ENCODE measurements at regions not wholly inside any gene's neighbourhood (a gene's known extent, or its start where the extent isn't known, plus 50 kb on each side); places are given as distances from the start of the nearest gene placed in this dataset.
A peak's percentile ranks its signal among the peaks of the same experiment; 100 is the strongest.

- Histone ChIP-seq H3K23ac (ENCODE audit: low read length) (no peak overlapping the region), H3K4ac (ENCODE audit: low read depth, low read length) (no peak overlapping the region), H4K91ac (ENCODE audit: low read depth, low read length) (no peak overlapping the region), H3K4me3 (ENCODE audit: low read depth, low read length) (no peak overlapping the region), H3K27me3 (ENCODE audit: insufficient read depth, low read length) (no peaks in the 10 kb centered on the region), H4K8ac (ENCODE audit: low read depth, low read length) (no peak overlapping the region), H3K27ac (ENCODE audit: low read depth, low read length) (no peak overlapping the region), H4K12ac (ENCODE audit: low read depth, low read length) (no peak overlapping the region), H3K79me2 (ENCODE audit: control insufficient read depth, insufficient read depth, low read length, poor library complexity) (no peaks in the 10 kb centered on the region), H3K14ac (ENCODE audit: low read length) (no peak overlapping the region), H2BK12ac (ENCODE audit: low read length) (no peak overlapping the region), H2AK5ac (ENCODE audit: low read length) (no peak overlapping the region), H3K4me2 (ENCODE audit: low read length) (no peak overlapping the region), H2BK5ac (ENCODE audit: low read depth, low read length, poor library complexity) (no peak overlapping the region), H3K9ac (ENCODE audit: low read length) (no peak overlapping the region), H3K18ac (ENCODE audit: low read length) (no peak overlapping the region), H3K9me3 (ENCODE audit: insufficient read depth, low read depth, low read length) (no peaks in the 10 kb centered on the region), H3K79me1 (ENCODE audit: low read length) (no peaks in the 10 kb centered on the region), H2AFZ (ENCODE audit: insufficient read depth, low read length, poor library complexity) (no peak overlapping the region), H3K4me1 (ENCODE audit: control insufficient read depth in 1 of 2, insufficient read depth in 2 of 2, low read length in 2 of 2) (peaks cover 0 to 3% of the 10 kb centered on the region in 2 experiments), H2BK120ac (ENCODE audit: insufficient read depth, low read length, poor library complexity) (no peak overlapping the region), H3K36me3 (ENCODE audit: control insufficient read depth in 1 of 2, insufficient read depth in 2 of 2, low read length in 2 of 2) (no peaks in the 10 kb centered on the region)
- no peak for DNase-seq
- WGBS (ENCODE audit: extremely low coverage, insufficient coverage, insufficient read length) = no CpG with 5 or more reads among the region's 3 CpGs
These were observed 202.0 kb upstream of the NRP1 start for GRCh38 chr10:33536508-33536907.

- no peaks in the 10 kb centered on the region for H3K9me3 ChIP-seq (ENCODE audit: insufficient read depth, low read depth, low read length)
- H3K9ac ChIP-seq (ENCODE audit: low read length) = no peak overlapping the region
- H2BK5ac ChIP-seq (ENCODE audit: low read depth, low read length, poor library complexity) = no peak overlapping the region
- H3K79me2 ChIP-seq (ENCODE audit: control insufficient read depth, insufficient read depth, low read length, poor library complexity) = no peaks in the 10 kb centered on the region
- H3K23ac ChIP-seq (ENCODE audit: low read length) = no peak overlapping the region
- peaks cover 0 to 3% of the 10 kb centered on the region in 2 experiments for H3K4me1 ChIP-seq (ENCODE audit: control insufficient read depth in 1 of 2, insufficient read depth in 2 of 2, low read length in 2 of 2)
- no peaks in the 10 kb centered on the region for H3K79me1 ChIP-seq (ENCODE audit: low read length)
- H4K8ac ChIP-seq (ENCODE audit: low read depth, low read length) = no peak overlapping the region
- no peak overlapping the region for H3K4ac ChIP-seq (ENCODE audit: low read depth, low read length)
- no peak overlapping the region for H2BK12ac ChIP-seq (ENCODE audit: low read length)
- H3K36me3 ChIP-seq (ENCODE audit: control insufficient read depth in 1 of 2, insufficient read depth in 2 of 2, low read length in 2 of 2) = no peaks in the 10 kb centered on the region
- H3K27me3 ChIP-seq (ENCODE audit: insufficient read depth, low read length) = no peaks in the 10 kb centered on the region
- no peak overlapping the region for H3K4me2 ChIP-seq (ENCODE audit: low read length)
- H4K91ac ChIP-seq (ENCODE audit: low read depth, low read length) = no peak overlapping the region
- H4K12ac ChIP-seq (ENCODE audit: low read depth, low read length) = no peak overlapping the region
- H3K27ac ChIP-seq (ENCODE audit: low read depth, low read length) = no peak overlapping the region
- H3K14ac ChIP-seq (ENCODE audit: low read length) = no peak overlapping the region
- H2AFZ ChIP-seq (ENCODE audit: insufficient read depth, low read length, poor library complexity) = no peak overlapping the region
- H3K4me3 ChIP-seq (ENCODE audit: low read depth, low read length) = no peak overlapping the region
- no peak overlapping the region for H2AK5ac ChIP-seq (ENCODE audit: low read length)
- H2BK120ac ChIP-seq (ENCODE audit: insufficient read depth, low read length, poor library complexity) = no peak overlapping the region
- no peak for DNase-seq
- H3K18ac ChIP-seq (ENCODE audit: low read length) = no peak overlapping the region
These were observed 201.4 kb upstream of the NRP1 start for GRCh38 chr10:33535866-33536265.

- no CpG with 5 or more reads among the region's 4 CpGs for WGBS (ENCODE audit: extremely low coverage, insufficient coverage, insufficient read length)
- H2AFZ ChIP-seq (ENCODE audit: insufficient read depth, low read length, poor library complexity) = no peak overlapping the region
- peak in 1 of 2 donors; percentile 50 for DNase-seq
These were observed 199.9 kb upstream of the NRP1 start for GRCh38 chr10:33534416-33534815.

GRCh38 chr10:33533612-33534011 lies 199.1 kb upstream of the NRP1 start:
- no peaks in the 10 kb centered on the region for H3K27me3 ChIP-seq (ENCODE audit: insufficient read depth, low read length)
- no peak overlapping the region for H4K12ac ChIP-seq (ENCODE audit: low read depth, low read length)
- H3K27ac ChIP-seq (ENCODE audit: low read depth, low read length) = no peak overlapping the region
- H3K36me3 ChIP-seq (ENCODE audit: control insufficient read depth in 1 of 2, insufficient read depth in 2 of 2, low read length in 2 of 2) = no peaks in the 10 kb centered on the region
- H3K4me3 ChIP-seq (ENCODE audit: low read depth, low read length) = no peak overlapping the region
- no peaks in the 10 kb centered on the region for H3K79me1 ChIP-seq (ENCODE audit: low read length)
- no peak overlapping the region for H3K23ac ChIP-seq (ENCODE audit: low read length)
- H3K18ac ChIP-seq (ENCODE audit: low read length) = no peak overlapping the region
- WGBS (ENCODE audit: extremely low coverage, insufficient coverage, insufficient read length) = no CpG with 5 or more reads among the region's 5 CpGs
- H3K9me3 ChIP-seq (ENCODE audit: insufficient read depth, low read depth, low read length) = no peaks in the 10 kb centered on the region
- no peak overlapping the region for H2BK12ac ChIP-seq (ENCODE audit: low read length)
- no peak overlapping the region for H4K8ac ChIP-seq (ENCODE audit: low read depth, low read length)
- no peak overlapping the region for H2BK120ac ChIP-seq (ENCODE audit: insufficient read depth, low read length, poor library complexity)
- no peak overlapping the region for H4K91ac ChIP-seq (ENCODE audit: low read depth, low read length)
- no peak overlapping the region for H2BK5ac ChIP-seq (ENCODE audit: low read depth, low read length, poor library complexity)
- H3K4me2 ChIP-seq (ENCODE audit: low read length) = no peak overlapping the region
- H3K4ac ChIP-seq (ENCODE audit: low read depth, low read length) = no peak overlapping the region
- no peaks in the 10 kb centered on the region for H3K79me2 ChIP-seq (ENCODE audit: control insufficient read depth, insufficient read depth, low read length, poor library complexity)
- H2AK5ac ChIP-seq (ENCODE audit: low read length) = no peak overlapping the region
- H3K9ac ChIP-seq (ENCODE audit: low read length) = no peak overlapping the region
- no peak overlapping the region for H3K14ac ChIP-seq (ENCODE audit: low read length)
- no peak overlapping the region for H2AFZ ChIP-seq (ENCODE audit: insufficient read depth, low read length, poor library complexity)
- no peak for DNase-seq
- H3K4me1 ChIP-seq (ENCODE audit: control insufficient read depth in 1 of 2, insufficient read depth in 2 of 2, low read length in 2 of 2) = peaks cover 0 to 3% of the 10 kb centered on the region in 2 experiments

More at GRCh38 chr10:33534416-33534815, 199.9 kb upstream of the NRP1 start:
- no peak overlapping the region for H3K9ac ChIP-seq (ENCODE audit: low read length)
- no peak overlapping the region for H3K18ac ChIP-seq (ENCODE audit: low read length)
- H2AK5ac ChIP-seq (ENCODE audit: low read length) = no peak overlapping the region
- H3K36me3 ChIP-seq (ENCODE audit: control insufficient read depth in 1 of 2, insufficient read depth in 2 of 2, low read length in 2 of 2) = no peaks in the 10 kb centered on the region
- no peak overlapping the region for H3K4ac ChIP-seq (ENCODE audit: low read depth, low read length)
- H2BK12ac ChIP-seq (ENCODE audit: low read length) = no peak overlapping the region
- H3K79me2 ChIP-seq (ENCODE audit: control insufficient read depth, insufficient read depth, low read length, poor library complexity) = no peaks in the 10 kb centered on the region
- H3K79me1 ChIP-seq (ENCODE audit: low read length) = no peaks in the 10 kb centered on the region
- peaks cover 0 to 3% of the 10 kb centered on the region in 2 experiments for H3K4me1 ChIP-seq (ENCODE audit: control insufficient read depth in 1 of 2, insufficient read depth in 2 of 2, low read length in 2 of 2)
- no peak overlapping the region for H4K91ac ChIP-seq (ENCODE audit: low read depth, low read length)
- H3K27ac ChIP-seq (ENCODE audit: low read depth, low read length) = no peak overlapping the region
- H3K4me2 ChIP-seq (ENCODE audit: low read length) = no peak overlapping the region
- H3K27me3 ChIP-seq (ENCODE audit: insufficient read depth, low read length) = no peaks in the 10 kb centered on the region
- no peaks in the 10 kb centered on the region for H3K9me3 ChIP-seq (ENCODE audit: insufficient read depth, low read depth, low read length)
- no peak overlapping the region for H3K4me3 ChIP-seq (ENCODE audit: low read depth, low read length)
- no peak overlapping the region for H4K8ac ChIP-seq (ENCODE audit: low read depth, low read length)
- H2BK120ac ChIP-seq (ENCODE audit: insufficient read depth, low read length, poor library complexity) = no peak overlapping the region
- H2BK5ac ChIP-seq (ENCODE audit: low read depth, low read length, poor library complexity) = no peak overlapping the region
- H3K14ac ChIP-seq (ENCODE audit: low read length) = no peak overlapping the region
- no peak overlapping the region for H4K12ac ChIP-seq (ENCODE audit: low read depth, low read length)
- H3K23ac ChIP-seq (ENCODE audit: low read length) = no peak overlapping the region

Data from trophoblast cell (in vitro differentiated cells and primary cell).